ENCODE measurements at regions not wholly inside any gene's neighbourhood (a gene's known extent, or its start where the extent isn't known, plus 50 kb on each side); places are given as distances from the start of the nearest gene placed in this dataset.

GRCh38 chr6:3634280-3634816 lies 117.2 kb downstream of the PXDC1 start:
- no peak for TF ChIP-seq CTCF (conservative IDR thresholded peaks at IDR 0.05; ENCODE audit: control insufficient read depth, insufficient read depth, low read depth, low read length)
- DNase-seq (ENCODE audit: low read depth): no peak
- no peak overlapping the region for H3K4me3 ChIP-seq (ENCODE audit: control insufficient read depth, low read depth, low read length)

GRCh38 chr6:3633711-3634110 lies 117.8 kb downstream of the PXDC1 start:
- DNase-seq (ENCODE audit: low read depth): no peak
- H3K4me3 ChIP-seq (ENCODE audit: control insufficient read depth, low read depth, low read length): no peak overlapping the region
- TF ChIP-seq CTCF (conservative IDR thresholded peaks at IDR 0.05; ENCODE audit: control insufficient read depth, insufficient read depth, low read depth, low read length): no peak

- no peak overlapping the region for H3K4me3 ChIP-seq (ENCODE audit: control insufficient read depth, low read depth, low read length)
- TF ChIP-seq CTCF (conservative IDR thresholded peaks at IDR 0.05; ENCODE audit: control insufficient read depth, insufficient read depth, low read depth, low read length): no peak
- no peak for DNase-seq (ENCODE audit: low read depth)
These were observed 119.6 kb downstream of the PXDC1 start for GRCh38 chr6:3631877-3632276.

- TF ChIP-seq CTCF (conservative IDR thresholded peaks at IDR 0.05; ENCODE audit: control insufficient read depth, insufficient read depth, low read depth, low read length): no peak
- no peak overlapping the region for H3K4me3 ChIP-seq (ENCODE audit: control insufficient read depth, low read depth, low read length)
- DNase-seq (ENCODE audit: low read depth): no peak
These were observed 120.3 kb downstream of the PXDC1 start for GRCh38 chr6:3631186-3631585.

- no peak for DNase-seq (ENCODE audit: low read depth)
- no peak for TF ChIP-seq CTCF (conservative IDR thresholded peaks at IDR 0.05; ENCODE audit: control insufficient read depth, insufficient read depth, low read depth, low read length)
- no peak overlapping the region for H3K4me3 ChIP-seq (ENCODE audit: control insufficient read depth, low read depth, low read length)
These were observed 121.2 kb downstream of the PXDC1 start for GRCh38 chr6:3630258-3630835.

- TF ChIP-seq CTCF (conservative IDR thresholded peaks at IDR 0.05; ENCODE audit: control insufficient read depth, insufficient read depth, low read depth, low read length): no peak
- DNase-seq (ENCODE audit: low read depth): no peak
- H3K4me3 ChIP-seq (ENCODE audit: control insufficient read depth, low read depth, low read length): no peak overlapping the region
These were observed 123.3 kb downstream of the PXDC1 start for GRCh38 chr6:3627956-3628835.

Data from fibroblast of mammary gland (primary cell).